ENCODE measurements at regions not wholly inside any gene's neighbourhood (a gene's known extent, or its start where the extent isn't known, plus 50 kb on each side); places are given as distances from the start of the nearest gene placed in this dataset.

DNA sequence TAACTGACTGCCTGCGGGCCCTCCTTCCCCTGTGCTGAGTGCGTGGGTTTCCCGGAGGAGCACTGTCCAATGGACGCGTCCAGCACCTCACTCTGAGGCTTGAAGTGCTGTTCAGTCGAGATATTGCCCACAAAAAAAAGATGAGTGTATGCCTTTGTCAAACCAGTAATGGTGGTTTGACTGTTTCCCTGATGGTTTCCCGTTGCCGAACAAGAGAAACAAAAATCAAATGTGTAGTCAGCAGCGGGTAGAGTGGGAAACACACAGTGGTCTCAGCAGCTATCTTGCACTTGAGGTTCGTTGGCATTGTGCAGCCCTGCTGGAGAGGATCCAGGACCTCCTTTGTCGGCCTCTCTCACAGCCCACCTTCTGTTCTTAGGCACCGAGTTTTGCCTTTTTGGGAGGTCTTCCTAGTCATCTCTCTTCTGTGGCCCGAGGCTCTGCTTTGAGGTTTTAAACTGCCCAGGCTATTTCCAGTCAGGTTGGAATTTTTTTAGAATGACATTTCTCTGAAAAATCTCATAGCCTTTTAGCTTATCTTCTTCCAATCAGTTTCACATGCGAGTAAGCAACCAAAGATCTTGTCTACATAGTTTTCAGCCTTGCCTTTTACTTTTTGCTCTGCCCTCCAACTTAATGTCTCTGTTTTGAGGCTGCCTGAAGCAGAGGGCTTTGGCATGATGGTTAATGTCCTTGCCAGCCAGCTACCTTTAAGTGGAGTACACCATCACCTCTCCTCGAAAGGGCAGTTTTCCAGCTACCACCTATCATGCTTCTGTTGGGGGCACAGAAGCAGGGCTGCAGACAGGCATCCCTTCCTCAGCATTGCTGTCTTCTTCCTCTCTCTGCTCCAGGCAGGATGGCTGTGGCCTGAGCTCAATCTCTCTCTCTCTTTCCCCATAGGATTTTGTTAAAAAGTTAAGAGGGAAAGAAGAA lies 132.3 kb downstream of the URB2 start:
- CTCF ChIA-PET = interaction anchor here (1.4 to 1.6 kb wide), 2 partner anchors 10 to 409 kb away, joined by 3 read pairs; no protein-coding TSS in a partner anchor
- H3K4me1 Mint-ChIP-seq = peaks cover 10% of the 10 kb centered on the region

DNA sequence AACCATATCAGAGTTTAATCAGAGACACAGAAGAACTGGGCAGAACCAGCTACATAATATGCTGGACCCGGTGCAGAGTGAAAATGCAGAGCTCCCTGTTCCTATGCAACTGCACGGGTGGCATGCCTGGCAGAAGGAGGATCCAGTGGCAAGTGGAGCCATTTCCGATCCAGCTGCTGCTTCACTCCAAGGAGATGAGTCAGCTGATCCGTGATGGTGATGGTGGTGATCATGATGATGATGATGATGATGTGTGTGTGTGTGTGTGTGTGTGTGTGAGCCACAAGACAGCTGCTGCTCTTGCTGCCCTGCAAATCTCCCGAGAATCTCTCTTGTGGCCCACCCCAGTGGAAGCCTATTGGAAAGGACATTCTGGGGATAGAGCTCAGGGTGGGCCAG lies 133.0 kb downstream of the URB2 start:
- ATAC-seq (ENCODE audit: low read depth) = no peak
- DNase-seq = no peak
- no peak overlapping the region for H3K27ac ChIP-seq (ENCODE audit: low read length in 2 of 2)
- no peaks in the 10 kb centered on the region for H3K9me3 Mint-ChIP-seq (ENCODE audit: insufficient read depth)
- H3K36me3 ChIP-seq (replicated peaks in 1 of 2; ENCODE audit: control extremely low read depth in 1 of 2, control insufficient read depth in 1 of 2, extremely low read depth in 1 of 2, insufficient read depth in 2 of 2, low read length in 1 of 2) = no peaks in the 10 kb centered on the region
- TF ChIP-seq, protein P1, sequence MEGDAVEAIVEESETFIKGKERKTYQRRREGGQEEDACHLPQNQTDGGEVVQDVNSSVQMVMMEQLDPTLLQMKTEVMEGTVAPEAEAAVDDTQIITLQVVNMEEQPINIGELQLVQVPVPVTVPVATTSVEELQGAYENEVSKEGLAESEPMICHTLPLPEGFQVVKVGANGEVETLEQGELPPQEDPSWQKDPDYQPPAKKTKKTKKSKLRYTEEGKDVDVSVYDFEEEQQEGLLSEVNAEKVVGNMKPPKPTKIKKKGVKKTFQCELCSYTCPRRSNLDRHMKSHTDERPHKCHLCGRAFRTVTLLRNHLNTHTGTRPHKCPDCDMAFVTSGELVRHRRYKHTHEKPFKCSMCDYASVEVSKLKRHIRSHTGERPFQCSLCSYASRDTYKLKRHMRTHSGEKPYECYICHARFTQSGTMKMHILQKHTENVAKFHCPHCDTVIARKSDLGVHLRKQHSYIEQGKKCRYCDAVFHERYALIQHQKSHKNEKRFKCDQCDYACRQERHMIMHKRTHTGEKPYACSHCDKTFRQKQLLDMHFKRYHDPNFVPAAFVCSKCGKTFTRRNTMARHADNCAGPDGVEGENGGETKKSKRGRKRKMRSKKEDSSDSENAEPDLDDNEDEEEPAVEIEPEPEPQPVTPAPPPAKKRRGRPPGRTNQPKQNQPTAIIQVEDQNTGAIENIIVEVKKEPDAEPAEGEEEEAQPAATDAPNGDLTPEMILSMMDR (IDR thresholded peaks at IDR 0.05) = no peak
- TF ChIP-seq EZH2 (IDR thresholded peaks at IDR 0.05; ENCODE audit: borderline replicate concordance, insufficient read depth, low read depth, low read length, poor library complexity, severe bottlenecking) = no peak
- H3K27me3 Mint-ChIP-seq = peaks cover 3% of the 10 kb centered on the region
- ChIA-PET CTCF (interaction anchor here (1.4 to 1.6 kb wide), 2 partner anchors 11 to 408 kb away, joined by 3 read pairs; no protein-coding TSS in a partner anchor), POLR2A (no interaction called here)
- 88% methylated on average over 5 of the region's 5 CpGs for WGBS (ENCODE audit: insufficient coverage)
- no peak overlapping the region for H3K4me3 Mint-ChIP-seq
- H3K9ac ChIP-seq (ENCODE audit: low read length) = no peak overlapping the region
- H3K4me1 Mint-ChIP-seq = peaks cover 4% of the 10 kb centered on the region
- H3K9me3 ChIP-seq (ENCODE audit: control extremely low read depth in 1 of 3, control insufficient read depth in 2 of 3, insufficient read depth in 1 of 3, low read length in 2 of 3) = peaks cover 0 to 9% (median 7%) of the 10 kb centered on the region in 3 donors
- no peak overlapping the region for H3K27ac Mint-ChIP-seq
- no peak overlapping the region for H3K4me2 ChIP-seq (replicated peaks; ENCODE audit: low read depth, low read length, poor library complexity, severe bottlenecking)
- H3K27me3 ChIP-seq (replicated peaks in 1 of 4; ENCODE audit: control extremely low read depth in 1 of 4, control insufficient read depth in 3 of 4, insufficient read depth in 4 of 4, low read length in 3 of 4) = no peaks in the 10 kb centered on the region
- H4K20me1 ChIP-seq (ENCODE audit: control insufficient read depth, insufficient read depth, low read length, poor library complexity, severe bottlenecking) = no peaks in the 10 kb centered on the region
- H2AFZ ChIP-seq (ENCODE audit: insufficient read depth, low read depth, low read length, poor library complexity, severe bottlenecking) = no peak overlapping the region
- no peaks in the 10 kb centered on the region for H3K79me2 ChIP-seq (ENCODE audit: control insufficient read depth, insufficient read depth, low read length)
- intact Hi-C loops (cut with micrococcal nuclease) = no loop called here
- no peak overlapping the region for H3K4me3 ChIP-seq (ENCODE audit: control extremely low read depth in 1 of 5, extremely low read depth in 1 of 5, insufficient read depth in 1 of 5, low read depth in 2 of 5, low read length in 4 of 5)
- H3K4me1 ChIP-seq (ENCODE audit: control insufficient read depth in 2 of 2, insufficient read depth in 2 of 2, low read length in 2 of 2) = peaks cover 4 to 6% of the 10 kb centered on the region in 2 donors

More for the DNA sequence above, 132.3 kb downstream of the URB2 start:
- H2AFZ ChIP-seq (ENCODE audit: insufficient read depth, low read depth, low read length, poor library complexity, severe bottlenecking) = no peak overlapping the region
- no peak for DNase-seq
- H3K27ac Mint-ChIP-seq = no peak overlapping the region
- peaks cover 9 to 11% of the 10 kb centered on the region in 2 donors for H3K4me1 ChIP-seq (ENCODE audit: control insufficient read depth in 2 of 2, insufficient read depth in 2 of 2, low read length in 2 of 2)
- POLR2A ChIA-PET = no interaction called here
- no peaks in the 10 kb centered on the region for H3K79me2 ChIP-seq (ENCODE audit: control insufficient read depth, insufficient read depth, low read length)
- H3K27me3 ChIP-seq (replicated peaks in 1 of 4; ENCODE audit: control extremely low read depth in 1 of 4, control insufficient read depth in 3 of 4, insufficient read depth in 4 of 4, low read length in 3 of 4) = no peaks in the 10 kb centered on the region
- H3K4me3 Mint-ChIP-seq = no peak overlapping the region
- no peak overlapping the region for H3K9ac ChIP-seq (ENCODE audit: low read length)
- no peak for ATAC-seq (ENCODE audit: low read depth)
- peaks cover 3% of the 10 kb centered on the region for H3K27me3 Mint-ChIP-seq
- H3K9me3 Mint-ChIP-seq (ENCODE audit: insufficient read depth) = no peaks in the 10 kb centered on the region
- H3K27ac ChIP-seq (ENCODE audit: low read length in 2 of 2) = no peak overlapping the region
- no peak for TF ChIP-seq EZH2 (IDR thresholded peaks at IDR 0.05; ENCODE audit: borderline replicate concordance, insufficient read depth, low read depth, low read length, poor library complexity, severe bottlenecking)
- TF ChIP-seq, protein P1 (IDR thresholded peaks at IDR 0.05) = no peak
- no peaks in the 10 kb centered on the region for H4K20me1 ChIP-seq (ENCODE audit: control insufficient read depth, insufficient read depth, low read length, poor library complexity, severe bottlenecking)
- WGBS (ENCODE audit: insufficient coverage) = 92% methylated on average over 13 of the region's 15 CpGs
- no peak overlapping the region for H3K4me2 ChIP-seq (replicated peaks; ENCODE audit: low read depth, low read length, poor library complexity, severe bottlenecking)
- peaks cover 0 to 9% (median 7%) of the 10 kb centered on the region in 3 donors for H3K9me3 ChIP-seq (ENCODE audit: control extremely low read depth in 1 of 3, control insufficient read depth in 2 of 3, insufficient read depth in 1 of 3, low read length in 2 of 3)
- H3K36me3 ChIP-seq (replicated peaks in 1 of 2; ENCODE audit: control extremely low read depth in 1 of 2, control insufficient read depth in 1 of 2, extremely low read depth in 1 of 2, insufficient read depth in 2 of 2, low read length in 1 of 2) = no peaks in the 10 kb centered on the region
- intact Hi-C loops (cut with micrococcal nuclease) = no loop called here
- H3K4me3 ChIP-seq (ENCODE audit: control extremely low read depth in 1 of 5, extremely low read depth in 1 of 5, insufficient read depth in 1 of 5, low read depth in 2 of 5, low read length in 4 of 5) = no peak overlapping the region

Data from B cell (primary cell).